Parathyroid adenoma (tissue), 2 donors: ENCODE measurements at regions not wholly inside any gene's neighbourhood (a gene's known extent, or its start where the extent isn't known, plus 50 kb on each side); places are given as distances from the start of the nearest gene placed in this dataset.
"Not testable (repeated sequence)": the region's sequence is repeated elsewhere in the genome, so short reads cannot be mapped to it uniquely, and the experiment has no call there.

ENCODE experiments used
- H2AFZ ChIP-seq: fragments of 300-600 bp; sonication (generic); one replicate; pipeline ENCODE4 v1.7.0; 2017; ENCODE audit warnings: antibody characterized with exemption, mild to moderate bottlenecking
- H3K27ac ChIP-seq: fragments of 300-600 bp; sonication (generic); one replicate; pipeline ENCODE4 v1.7.0; 2017
- H3K27me3 ChIP-seq: fragments of 300-600 bp; sonication (generic); one replicate; pipeline ENCODE4 v1.7.0; 2017; ENCODE audit warnings: low read length; ENCODE audit not compliant: control insufficient read depth, insufficient read depth
- H3K36me3 ChIP-seq: fragments of 300-600 bp; sonication (generic); one replicate; pipeline ENCODE4 v1.7.0; 2017; ENCODE audit warnings: low read length; ENCODE audit not compliant: control insufficient read depth, insufficient read depth
- H3K4me1 ChIP-seq: fragments of 300-600 bp; sonication (generic); one replicate; pipeline ENCODE4 v1.7.0; 2017; ENCODE audit warnings: control low read depth
- H3K4me2 ChIP-seq: fragments of 300-600 bp; sonication (generic); one replicate; pipeline ENCODE4 v1.7.0; 2017; ENCODE audit warnings: low read length
- H3K4me3 ChIP-seq: fragments of 300-600 bp; sonication (generic); one replicate; pipeline ENCODE4 v1.7.0; 2017; ENCODE audit warnings: low read depth, low read length
- H3K79me2 ChIP-seq: fragments of 300-600 bp; sonication (generic); one replicate; pipeline ENCODE4 v1.7.0; 2017; ENCODE audit warnings: control low read depth
- H3K9ac ChIP-seq: fragments of 300-600 bp; sonication (generic); one replicate; pipeline ENCODE4 v1.7.0; 2017; ENCODE audit warnings: mild to moderate bottlenecking
- H3K9me3 ChIP-seq: fragments of 300-600 bp; sonication (generic); one replicate; pipeline ENCODE4 v1.7.0; 2017; ENCODE audit warnings: low read length; ENCODE audit not compliant: control insufficient read depth
- CTCF ChIP-seq: fragments of 300-600 bp; sonication (generic); IDR thresholded peaks from one replicate; pipeline ENCODE4 v1.7.0; 2017; ENCODE audit warnings: antibody characterized with exemption, mild to moderate bottlenecking
- donor health status: primary hyperparathyroidism.

GRCh38 chr17:62140376-62140775 is 75.3 kb upstream of the MED13 start:
- H3K9ac ChIP-seq: no peak overlapping the region
- TF ChIP-seq CTCF: no peak

GRCh38 chr17:62139690-62140354 is 74.7 kb upstream of the MED13 start:
- not testable (repeated sequence) for H3K9me3 ChIP-seq, H3K4me1 ChIP-seq, H3K9ac ChIP-seq, H3K4me2 ChIP-seq, H2AFZ ChIP-seq, H3K27me3 ChIP-seq, H3K27ac ChIP-seq, H3K4me3 ChIP-seq, H3K36me3 ChIP-seq, H3K79me2 ChIP-seq

More at GRCh38 chr17:62140376-62140775, 75.3 kb upstream of the MED13 start:
- no peaks in the 10 kb centered on the region for H3K27me3 ChIP-seq
- no peak overlapping the region for H2AFZ ChIP-seq
- no peak overlapping the region for H3K4me2 ChIP-seq
- H3K79me2 ChIP-seq: no peaks in the 10 kb centered on the region
- H3K4me1 ChIP-seq: no peaks in the 10 kb centered on the region
- no peaks in the 10 kb centered on the region for H3K9me3 ChIP-seq
- H3K4me3 ChIP-seq: no peak overlapping the region
- H3K27ac ChIP-seq: no peak overlapping the region
- H3K36me3 ChIP-seq: no peaks in the 10 kb centered on the region

- H3K4me2 ChIP-seq: no peak overlapping the region
- no peaks in the 10 kb centered on the region for H3K27me3 ChIP-seq
- H3K9me3 ChIP-seq: no peaks in the 10 kb centered on the region
- no peaks in the 10 kb centered on the region for H3K79me2 ChIP-seq
- no peak overlapping the region for H3K4me3 ChIP-seq
- H3K9ac ChIP-seq: no peak overlapping the region
- H3K36me3 ChIP-seq: no peaks in the 10 kb centered on the region
- H2AFZ ChIP-seq: no peak overlapping the region
- no peak for TF ChIP-seq CTCF
- H3K4me1 ChIP-seq: no peaks in the 10 kb centered on the region
- no peak overlapping the region for H3K27ac ChIP-seq
These were observed 74.1 kb upstream of the MED13 start for GRCh38 chr17:62139141-62139540.

- H2AFZ ChIP-seq, H3K36me3 ChIP-seq, H3K4me1 ChIP-seq, H3K27me3 ChIP-seq, H3K9ac ChIP-seq, H3K9me3 ChIP-seq, H3K79me2 ChIP-seq, H3K4me2 ChIP-seq, H3K4me3 ChIP-seq, H3K27ac ChIP-seq: not testable (repeated sequence)
These were observed 73.6 kb upstream of the MED13 start for GRCh38 chr17:62138676-62139121.

GRCh38 chr17:62137734-62138624 is 72.9 kb upstream of the MED13 start:
- H3K27ac ChIP-seq, H3K9me3 ChIP-seq, H3K36me3 ChIP-seq, H3K79me2 ChIP-seq, H2AFZ ChIP-seq, H3K4me1 ChIP-seq, H3K27me3 ChIP-seq, H3K4me3 ChIP-seq, H3K9ac ChIP-seq: not testable (repeated sequence)
- H3K4me2 ChIP-seq: peak overlapping the region; percentile 44

GRCh38 chr17:62137013-62137733 is 72.1 kb upstream of the MED13 start:
- not testable (repeated sequence) for H3K9me3 ChIP-seq, H3K27ac ChIP-seq, H3K36me3 ChIP-seq, H3K27me3 ChIP-seq, H3K79me2 ChIP-seq, H3K9ac ChIP-seq, H3K4me1 ChIP-seq, H3K4me3 ChIP-seq, H3K4me2 ChIP-seq, H2AFZ ChIP-seq
